ENCODE measurements at regions not wholly inside any gene's neighbourhood (a gene's known extent, or its start where the extent isn't known, plus 50 kb on each side); places are given as distances from the start of the nearest gene placed in this dataset.

DNA sequence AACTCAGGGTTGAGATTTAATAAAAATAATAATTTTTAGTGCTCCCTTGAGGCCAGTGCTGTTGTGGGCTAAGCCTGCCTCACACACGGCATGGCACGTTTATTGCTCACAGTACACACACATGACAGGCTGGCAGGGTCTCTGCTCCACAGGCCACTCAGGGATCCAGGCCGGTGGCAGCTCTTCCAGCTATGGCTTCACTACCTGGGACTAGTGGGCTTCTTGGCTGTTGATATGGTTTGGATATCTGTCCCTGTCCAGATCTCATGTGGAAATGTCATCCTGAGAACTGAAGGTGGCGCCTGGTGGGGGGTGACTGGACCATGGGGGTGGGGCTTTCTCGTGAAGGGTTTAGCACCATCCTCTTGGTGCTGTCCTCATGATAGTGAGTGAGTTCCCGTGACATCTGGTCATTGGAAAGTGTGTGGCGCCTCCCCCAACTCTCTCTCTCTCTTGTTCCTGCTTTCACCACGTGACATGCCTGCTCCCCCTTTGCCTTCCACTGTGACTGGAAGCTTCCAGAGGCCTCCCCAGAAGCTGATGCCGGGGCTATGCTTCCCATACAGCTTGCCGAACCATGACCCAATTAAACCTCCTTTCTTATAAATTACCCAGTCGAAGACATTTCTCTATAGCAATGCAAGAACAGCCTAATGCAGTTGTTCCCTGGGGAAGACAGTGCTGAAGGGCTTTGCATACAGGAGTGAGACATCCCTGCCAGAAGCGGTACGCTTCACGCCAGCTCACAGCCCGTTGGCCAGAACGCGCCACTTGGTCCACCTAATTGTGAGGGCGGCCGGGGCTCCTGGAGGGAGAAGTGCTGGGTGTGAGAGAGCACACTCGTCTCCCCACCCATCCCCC is 226.9 kb upstream of the C1orf174 start:
- intact Hi-C loops (cut with DNase I; ENCODE audit: low total_unique reads): no loop called here
- no peak overlapping the region for H3K4me3 ChIP-seq (ENCODE audit: low read depth, poor library complexity, severe bottlenecking)
- peak in 1 of 2 donors; percentile 76 for DNase-seq (ENCODE audit: low spot score in 2 of 2)
- WGBS, 2 donors: 86 to 87% methylated on average over 20 of the region's 20 CpGs
- TF ChIP-seq CTCF (IDR thresholded peaks at IDR 0.05) (no peak), POLR2A (IDR thresholded peaks at IDR 0.05) (no peak)

- TF ChIP-seq CTCF (IDR thresholded peaks at IDR 0.05): no peak
- no peak for TF ChIP-seq POLR2A (IDR thresholded peaks at IDR 0.05)
- 83 to 85% methylated on average over 23 of the region's 23 CpGs for WGBS, 2 donors
- intact Hi-C loops (cut with DNase I; ENCODE audit: low total_unique reads): no loop called here
- peak in 1 of 2 donors; percentile 76 for DNase-seq (ENCODE audit: low spot score in 2 of 2)
- no peak overlapping the region for H3K4me3 ChIP-seq (ENCODE audit: low read depth, poor library complexity, severe bottlenecking)
Observed at GRCh38 chr1:4127592-4128140, 227.6 kb upstream of the C1orf174 start.

- no peak overlapping the region for H3K4me3 ChIP-seq (ENCODE audit: low read depth, poor library complexity, severe bottlenecking)
- WGBS, 2 donors: 89 to 90% methylated on average over 16 to 18 of the region's 20 CpGs
- no peak for TF ChIP-seq CTCF (IDR thresholded peaks at IDR 0.05)
- TF ChIP-seq POLR2A (IDR thresholded peaks at IDR 0.05): no peak
- no peak for DNase-seq (ENCODE audit: low spot score in 2 of 2)
- intact Hi-C loops (cut with DNase I; ENCODE audit: low total_unique reads): no loop called here
Observed at GRCh38 chr1:4128616-4129015, 228.5 kb upstream of the C1orf174 start.

- no peak for DNase-seq (ENCODE audit: low spot score in 2 of 2)
- intact Hi-C loops (cut with DNase I; ENCODE audit: low total_unique reads): no loop called here
- no peak overlapping the region for H3K4me3 ChIP-seq (ENCODE audit: low read depth, poor library complexity, severe bottlenecking)
- TF ChIP-seq POLR2A (IDR thresholded peaks at IDR 0.05): no peak
- no peak for TF ChIP-seq CTCF (IDR thresholded peaks at IDR 0.05)
- 80 to 81% methylated on average over 7 to 11 of the region's 11 CpGs for WGBS, 2 donors
Observed at GRCh38 chr1:4129693-4130092, 229.6 kb upstream of the C1orf174 start.

DNA sequence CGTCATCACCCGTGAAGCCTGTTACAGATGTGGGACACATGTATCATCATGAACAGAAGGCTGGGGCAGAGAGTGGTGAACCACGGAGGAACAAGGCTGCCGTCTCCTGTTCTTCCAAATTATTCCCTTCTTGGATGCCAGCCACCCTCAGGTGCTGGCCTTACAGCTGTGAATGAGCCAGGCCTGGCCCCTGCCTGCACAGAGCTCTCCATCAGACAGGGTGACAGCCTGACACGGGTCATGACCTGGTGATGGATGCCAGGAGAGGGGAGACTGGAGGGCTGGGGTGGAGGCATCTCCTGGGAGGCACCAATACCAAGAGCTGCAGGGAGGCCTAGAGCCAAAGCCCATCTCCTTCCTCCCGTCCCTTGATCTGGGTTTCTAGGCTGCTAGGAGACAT is 230.0 kb upstream of the C1orf174 start:
- 50 to 52% methylated on average over 6 of the region's 6 CpGs for WGBS, 2 donors
- intact Hi-C loops (cut with DNase I; ENCODE audit: low total_unique reads): no loop called here
- no peak for TF ChIP-seq POLR2A (IDR thresholded peaks at IDR 0.05)
- TF ChIP-seq CTCF (IDR thresholded peaks at IDR 0.05): no peak
- H3K4me3 ChIP-seq (ENCODE audit: low read depth, poor library complexity, severe bottlenecking): no peak overlapping the region
- DNase-seq (ENCODE audit: low spot score in 2 of 2): no peak
